Trophoblast cell (in vitro differentiated cells and primary cell): ENCODE measurements at regions not wholly inside any gene's neighbourhood (a gene's known extent, or its start where the extent isn't known, plus 50 kb on each side); places are given as distances from the start of the nearest gene placed in this dataset.

ENCODE experiments used
- DNase-seq, 2 donors: peaks; one replicate each; pipeline ENCODE4 v3.0.0-alpha.2; 2016
- H2AFZ ChIP-seq: 2 replicates; pipeline ENCODE4 v1.6.1; 2013; ENCODE audit warnings: low read length, moderate library complexity, mild to moderate bottlenecking; ENCODE audit not compliant: insufficient read depth, poor library complexity
- H2AK5ac ChIP-seq: 2 replicates; pipeline ENCODE4 v1.6.1; 2013; ENCODE audit warnings: mild to moderate bottlenecking, low read length
- H2BK120ac ChIP-seq: 2 replicates; pipeline ENCODE4 v1.6.1; 2013; ENCODE audit warnings: low read length, mild to moderate bottlenecking, moderate library complexity; ENCODE audit not compliant: insufficient read depth, poor library complexity
- H2BK12ac ChIP-seq: 2 replicates; pipeline ENCODE4 v1.6.1; 2013; ENCODE audit warnings: mild to moderate bottlenecking, low read length, moderate library complexity
- H2BK5ac ChIP-seq: 2 replicates; pipeline ENCODE4 v1.6.1; 2013; ENCODE audit warnings: low read length, low read depth, moderate library complexity, mild to moderate bottlenecking; ENCODE audit not compliant: poor library complexity
- H3K14ac ChIP-seq: 2 replicates; pipeline ENCODE4 v1.6.1; 2013; ENCODE audit warnings: mild to moderate bottlenecking, low read length
- H3K18ac ChIP-seq: 2 replicates; pipeline ENCODE4 v1.6.1; 2013; ENCODE audit warnings: mild to moderate bottlenecking, low read length
- H3K23ac ChIP-seq: 2 replicates; pipeline ENCODE4 v1.6.1; 2013; ENCODE audit warnings: low read length
- H3K27ac ChIP-seq: 2 replicates; pipeline ENCODE4 v1.5.1; 2013; ENCODE audit warnings: low read depth, mild to moderate bottlenecking, inconsistent platforms, low read length, moderate library complexity
- H3K27me3 ChIP-seq: 2 replicates; pipeline ENCODE4 v1.6.1; 2013; ENCODE audit warnings: inconsistent platforms, mild to moderate bottlenecking, low read length, moderate library complexity; ENCODE audit not compliant: insufficient read depth
- H3K36me3 ChIP-seq, 2 experiments: 1 replicate in 1 of 2; 2 replicates in 1 of 2; pipeline ENCODE4 v1.6.1; 2013; ENCODE audit warnings: low read length in 2 of 2, mild to moderate bottlenecking in 2 of 2, moderate library complexity in 1 of 2; ENCODE audit not compliant: insufficient read depth in 2 of 2, control insufficient read depth in 1 of 2
- H3K4ac ChIP-seq: 2 replicates; pipeline ENCODE4 v1.6.1; 2013; ENCODE audit warnings: low read depth, mild to moderate bottlenecking, low read length, moderate library complexity
- H3K4me1 ChIP-seq, 2 experiments: 1 replicate in 1 of 2; 2 replicates in 1 of 2; pipeline ENCODE4 v1.6.1; 2013; ENCODE audit warnings: low read length in 2 of 2, mild to moderate bottlenecking in 2 of 2, moderate library complexity in 1 of 2; ENCODE audit not compliant: insufficient read depth in 2 of 2, control insufficient read depth in 1 of 2
- H3K4me2 ChIP-seq: 2 replicates; pipeline ENCODE4 v1.6.1; 2013; ENCODE audit warnings: inconsistent platforms, mild to moderate bottlenecking, low read length, moderate library complexity
- H3K4me3 ChIP-seq: 2 replicates; pipeline ENCODE4 v1.5.1; 2013; ENCODE audit warnings: mild to moderate bottlenecking, low read depth, low read length, inconsistent platforms
- H3K79me1 ChIP-seq: one replicate; pipeline ENCODE4 v1.6.1; 2013; ENCODE audit warnings: low read length
- H3K79me2 ChIP-seq: 2 replicates; pipeline ENCODE4 v1.6.1; 2013; ENCODE audit warnings: low read length, mild to moderate bottlenecking; ENCODE audit not compliant: control insufficient read depth, insufficient read depth, poor library complexity
- H3K9ac ChIP-seq: 2 replicates; pipeline ENCODE4 v1.6.1; 2013; ENCODE audit warnings: mild to moderate bottlenecking, low read length
- H3K9me3 ChIP-seq: 2 replicates; pipeline ENCODE4 v1.6.1; 2013; ENCODE audit warnings: low read depth, mild to moderate bottlenecking, control low read depth, inconsistent platforms, low read length; ENCODE audit not compliant: insufficient read depth
- H4K12ac ChIP-seq: 2 replicates; pipeline ENCODE4 v1.6.1; 2013; ENCODE audit warnings: low read depth, mild to moderate bottlenecking, low read length, moderate library complexity
- H4K8ac ChIP-seq: 2 replicates; pipeline ENCODE4 v1.6.1; 2013; ENCODE audit warnings: low read depth, mild to moderate bottlenecking, low read length, moderate library complexity
- H4K91ac ChIP-seq: one replicate; pipeline ENCODE4 v1.6.1; 2013; ENCODE audit warnings: low read depth, mild to moderate bottlenecking, low read length, moderate library complexity
- WGBS: extraction: QIAGEN DNeasy Blood & Tissue Kit; methylation state at CpG from one replicate; pipeline ENCODE4 v1.1.7; 2013; ENCODE audit warnings: missing lambda C conversion rate; ENCODE audit not compliant: insufficient read length, insufficient coverage; ENCODE audit errors: extremely low coverage; 5-methylcytosine and 5-hydroxymethylcytosine counted together

- H2BK12ac ChIP-seq, result no peak overlapping the region
- H4K91ac ChIP-seq, result no peak overlapping the region
- H2AK5ac ChIP-seq, result no peak overlapping the region
- no peak overlapping the region for H3K4ac ChIP-seq
- H3K23ac ChIP-seq, result no peak overlapping the region
- no peak overlapping the region for H2AFZ ChIP-seq
- H3K9me3 ChIP-seq, result no peaks in the 10 kb centered on the region
- H3K18ac ChIP-seq, result no peak overlapping the region
- H3K79me2 ChIP-seq, result no peaks in the 10 kb centered on the region
- H3K36me3 ChIP-seq, result no peaks in the 10 kb centered on the region
- DNase-seq, result no peak
- no peaks in the 10 kb centered on the region for H3K79me1 ChIP-seq
- no peak overlapping the region for H3K27ac ChIP-seq
- H3K9ac ChIP-seq, result no peak overlapping the region
- H3K4me3 ChIP-seq, result no peak overlapping the region
- no peak overlapping the region for H4K12ac ChIP-seq
- H3K4me1 ChIP-seq, result no peaks in the 10 kb centered on the region
- no peak overlapping the region for H3K14ac ChIP-seq
- H3K27me3 ChIP-seq, result no peaks in the 10 kb centered on the region
- H4K8ac ChIP-seq, result no peak overlapping the region
- WGBS, result no CpG with 5 or more reads among the region's 2 CpGs
- no peak overlapping the region for H2BK5ac ChIP-seq
- no peak overlapping the region for H2BK120ac ChIP-seq
- no peak overlapping the region for H3K4me2 ChIP-seq
Observed at GRCh38 chr2:76281156-76281841, 570.6 kb upstream of the GCFC2 start.

GRCh38 chr2:76280686-76281085 is 570.0 kb upstream of the GCFC2 start:
- H3K27me3 ChIP-seq, result no peaks in the 10 kb centered on the region
- H3K27ac ChIP-seq, result no peak overlapping the region
- WGBS, result no CpG with 5 or more reads among the region's 2 CpGs
- H3K18ac ChIP-seq, result no peak overlapping the region
- no peak overlapping the region for H3K14ac ChIP-seq
- no peak overlapping the region for H4K12ac ChIP-seq
- no peak overlapping the region for H2AFZ ChIP-seq
- no peak overlapping the region for H3K4me3 ChIP-seq
- H2BK5ac ChIP-seq, result no peak overlapping the region
- H3K4me2 ChIP-seq, result no peak overlapping the region
- no peak overlapping the region for H3K23ac ChIP-seq
- no peak overlapping the region for H3K4ac ChIP-seq
- H2AK5ac ChIP-seq, result no peak overlapping the region
- H3K9ac ChIP-seq, result no peak overlapping the region
- no peak overlapping the region for H2BK12ac ChIP-seq
- H3K79me2 ChIP-seq, result no peaks in the 10 kb centered on the region
- H4K91ac ChIP-seq, result no peak overlapping the region
- no peaks in the 10 kb centered on the region for H3K9me3 ChIP-seq
- H3K36me3 ChIP-seq, result no peaks in the 10 kb centered on the region
- H4K8ac ChIP-seq, result no peak overlapping the region
- no peak for DNase-seq
- H2BK120ac ChIP-seq, result no peak overlapping the region
- H3K79me1 ChIP-seq, result no peaks in the 10 kb centered on the region
- no peaks in the 10 kb centered on the region for H3K4me1 ChIP-seq

GRCh38 chr2:76279142-76279541 is 568.4 kb upstream of the GCFC2 start:
- Histone ChIP-seq H2BK5ac (no peak overlapping the region), H3K4me2 (no peak overlapping the region)
- WGBS, result no CpG with 5 or more reads among the region's 4 CpGs

GRCh38 chr2:76275788-76276187 is 565.1 kb upstream of the GCFC2 start:
- no CpG with 5 or more reads among the region's 4 CpGs for WGBS
- H3K23ac ChIP-seq, result no peak overlapping the region
- no peak overlapping the region for H2BK12ac ChIP-seq
- H3K14ac ChIP-seq, result no peak overlapping the region
- no peak overlapping the region for H2AFZ ChIP-seq
- H2AK5ac ChIP-seq, result no peak overlapping the region
- H4K12ac ChIP-seq, result no peak overlapping the region
- H3K4me1 ChIP-seq, result no peaks in the 10 kb centered on the region
- no peak for DNase-seq
- no peak overlapping the region for H3K4me3 ChIP-seq
- H3K9ac ChIP-seq, result no peak overlapping the region
- no peak overlapping the region for H2BK120ac ChIP-seq
- H3K27ac ChIP-seq, result no peak overlapping the region
- no peak overlapping the region for H3K4me2 ChIP-seq
- no peaks in the 10 kb centered on the region for H3K79me1 ChIP-seq
- no peaks in the 10 kb centered on the region for H3K79me2 ChIP-seq
- H3K36me3 ChIP-seq, result no peaks in the 10 kb centered on the region
- no peak overlapping the region for H4K8ac ChIP-seq
- H3K18ac ChIP-seq, result no peak overlapping the region
- H3K4ac ChIP-seq, result no peak overlapping the region
- no peak overlapping the region for H2BK5ac ChIP-seq
- H3K27me3 ChIP-seq, result no peaks in the 10 kb centered on the region
- H3K9me3 ChIP-seq, result no peaks in the 10 kb centered on the region
- H4K91ac ChIP-seq, result no peak overlapping the region

More at GRCh38 chr2:76279142-76279541, 568.4 kb upstream of the GCFC2 start:
- H3K79me1 ChIP-seq, result no peaks in the 10 kb centered on the region
- H3K23ac ChIP-seq, result no peak overlapping the region
- H3K4me1 ChIP-seq, result no peaks in the 10 kb centered on the region
- H2BK120ac ChIP-seq, result no peak overlapping the region
- no peaks in the 10 kb centered on the region for H3K36me3 ChIP-seq
- no peak overlapping the region for H3K9ac ChIP-seq
- no peaks in the 10 kb centered on the region for H3K79me2 ChIP-seq
- no peak overlapping the region for H3K27ac ChIP-seq
- H2BK12ac ChIP-seq, result no peak overlapping the region
- H2AK5ac ChIP-seq, result no peak overlapping the region
- H2AFZ ChIP-seq, result no peak overlapping the region
- no peak overlapping the region for H3K4me3 ChIP-seq
- no peak overlapping the region for H3K18ac ChIP-seq
- H3K14ac ChIP-seq, result no peak overlapping the region
- H4K12ac ChIP-seq, result no peak overlapping the region
- no peak overlapping the region for H4K8ac ChIP-seq
- no peaks in the 10 kb centered on the region for H3K9me3 ChIP-seq
- H3K4ac ChIP-seq, result no peak overlapping the region
- no peak overlapping the region for H4K91ac ChIP-seq
- H3K27me3 ChIP-seq, result no peaks in the 10 kb centered on the region
- DNase-seq, result no peak
